ENCODE measurements at regions not wholly inside any gene's neighbourhood (a gene's known extent, or its start where the extent isn't known, plus 50 kb on each side); places are given as distances from the start of the nearest gene placed in this dataset.

GRCh38 chr5:6193310-6193709, 185.0 kb downstream of the MED10 start:
- no peak for TF ChIP-seq POLR2AphosphoS5 (IDR thresholded peaks at IDR 0.05)
- TF ChIP-seq, protein P1, sequence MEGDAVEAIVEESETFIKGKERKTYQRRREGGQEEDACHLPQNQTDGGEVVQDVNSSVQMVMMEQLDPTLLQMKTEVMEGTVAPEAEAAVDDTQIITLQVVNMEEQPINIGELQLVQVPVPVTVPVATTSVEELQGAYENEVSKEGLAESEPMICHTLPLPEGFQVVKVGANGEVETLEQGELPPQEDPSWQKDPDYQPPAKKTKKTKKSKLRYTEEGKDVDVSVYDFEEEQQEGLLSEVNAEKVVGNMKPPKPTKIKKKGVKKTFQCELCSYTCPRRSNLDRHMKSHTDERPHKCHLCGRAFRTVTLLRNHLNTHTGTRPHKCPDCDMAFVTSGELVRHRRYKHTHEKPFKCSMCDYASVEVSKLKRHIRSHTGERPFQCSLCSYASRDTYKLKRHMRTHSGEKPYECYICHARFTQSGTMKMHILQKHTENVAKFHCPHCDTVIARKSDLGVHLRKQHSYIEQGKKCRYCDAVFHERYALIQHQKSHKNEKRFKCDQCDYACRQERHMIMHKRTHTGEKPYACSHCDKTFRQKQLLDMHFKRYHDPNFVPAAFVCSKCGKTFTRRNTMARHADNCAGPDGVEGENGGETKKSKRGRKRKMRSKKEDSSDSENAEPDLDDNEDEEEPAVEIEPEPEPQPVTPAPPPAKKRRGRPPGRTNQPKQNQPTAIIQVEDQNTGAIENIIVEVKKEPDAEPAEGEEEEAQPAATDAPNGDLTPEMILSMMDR (IDR thresholded peaks at IDR 0.05; ENCODE audit: poor library complexity, severe bottlenecking): no peak

All from neural cell (in vitro differentiated cells).